ENCODE measurements at regions not wholly inside any gene's neighbourhood (a gene's known extent, or its start where the extent isn't known, plus 50 kb on each side); places are given as distances from the start of the nearest gene placed in this dataset.

- TF ChIP-seq, protein P1, sequence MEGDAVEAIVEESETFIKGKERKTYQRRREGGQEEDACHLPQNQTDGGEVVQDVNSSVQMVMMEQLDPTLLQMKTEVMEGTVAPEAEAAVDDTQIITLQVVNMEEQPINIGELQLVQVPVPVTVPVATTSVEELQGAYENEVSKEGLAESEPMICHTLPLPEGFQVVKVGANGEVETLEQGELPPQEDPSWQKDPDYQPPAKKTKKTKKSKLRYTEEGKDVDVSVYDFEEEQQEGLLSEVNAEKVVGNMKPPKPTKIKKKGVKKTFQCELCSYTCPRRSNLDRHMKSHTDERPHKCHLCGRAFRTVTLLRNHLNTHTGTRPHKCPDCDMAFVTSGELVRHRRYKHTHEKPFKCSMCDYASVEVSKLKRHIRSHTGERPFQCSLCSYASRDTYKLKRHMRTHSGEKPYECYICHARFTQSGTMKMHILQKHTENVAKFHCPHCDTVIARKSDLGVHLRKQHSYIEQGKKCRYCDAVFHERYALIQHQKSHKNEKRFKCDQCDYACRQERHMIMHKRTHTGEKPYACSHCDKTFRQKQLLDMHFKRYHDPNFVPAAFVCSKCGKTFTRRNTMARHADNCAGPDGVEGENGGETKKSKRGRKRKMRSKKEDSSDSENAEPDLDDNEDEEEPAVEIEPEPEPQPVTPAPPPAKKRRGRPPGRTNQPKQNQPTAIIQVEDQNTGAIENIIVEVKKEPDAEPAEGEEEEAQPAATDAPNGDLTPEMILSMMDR (conservative IDR thresholded peaks at IDR 0.05; ENCODE audit: low read length): no peak
- no peak for TF ChIP-seq EZH2phosphoT487 (IDR thresholded peaks at IDR 0.05; ENCODE audit: borderline replicate concordance, low read depth, low read length)
Observed at GRCh38 chr2:192539306-192539705, 344.6 kb upstream of the TMEFF2 start.
